NCI-H82 (cell line): ENCODE measurements at regions not wholly inside any gene's neighbourhood (a gene's known extent, or its start where the extent isn't known, plus 50 kb on each side); places are given as distances from the start of the nearest gene placed in this dataset.
A peak's percentile ranks its signal among the peaks of the same experiment; 100 is the strongest.
"Not testable (repeated sequence)": the region's sequence is repeated elsewhere in the genome, so short reads cannot be mapped to it uniquely, and the experiment has no call there.

Experiments
- DNase-seq: peaks from one replicate; lab custom pipeline; 2025; lab: John Stamatoyannopoulos, UW

- DNase-seq: no peak
These were observed 91.7 kb upstream of the IGSF10 start for GRCh38 chr3:151552589-151552988.

- DNase-seq: no peak
These were observed 89.8 kb upstream of the IGSF10 start for GRCh38 chr3:151550642-151551041.

- no peak for DNase-seq
These were observed 89.3 kb upstream of the IGSF10 start for GRCh38 chr3:151550025-151550618.

GRCh38 chr3:151548195-151548594, 87.3 kb upstream of the IGSF10 start:
- no peak for DNase-seq

DNA sequence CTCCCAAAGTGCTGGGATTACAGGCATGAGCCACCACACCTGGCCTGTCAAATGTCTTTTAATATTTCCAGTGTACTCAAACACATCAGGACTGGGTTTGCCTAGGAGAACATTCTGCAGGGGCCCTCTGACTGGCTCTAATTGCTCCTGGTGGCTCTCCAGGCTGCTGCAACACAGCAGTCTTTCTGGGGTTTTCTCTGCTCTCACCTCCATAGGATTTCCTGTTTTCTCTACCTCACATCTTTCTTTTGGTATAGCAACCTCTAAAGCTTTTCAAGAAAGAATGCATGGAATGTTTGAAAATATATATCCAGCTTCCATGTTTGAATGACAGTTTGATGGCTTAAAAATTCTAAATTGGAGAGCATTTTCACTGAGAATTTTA, 83.3 kb upstream of the IGSF10 start:
- no peak for DNase-seq

DNA sequence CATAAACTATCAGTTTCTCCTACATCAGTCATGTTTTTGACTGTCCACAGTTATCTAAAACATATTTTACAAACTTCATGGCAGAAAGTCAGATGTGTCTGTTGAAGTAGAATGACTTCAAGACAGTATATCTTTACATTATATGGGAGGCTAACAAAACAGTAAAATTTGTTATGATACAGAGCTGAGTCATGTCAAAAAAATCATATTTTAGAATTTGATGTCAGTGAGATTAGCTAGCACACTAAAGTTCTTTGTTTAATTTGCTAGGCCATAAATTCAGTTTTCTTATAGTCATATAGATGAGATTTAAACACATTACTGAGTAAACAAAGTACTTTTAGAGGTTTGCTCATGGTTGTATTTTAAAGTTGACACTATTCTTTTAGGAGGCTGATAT, 80.3 kb upstream of the IGSF10 start:
- DNase-seq: no peak

DNA sequence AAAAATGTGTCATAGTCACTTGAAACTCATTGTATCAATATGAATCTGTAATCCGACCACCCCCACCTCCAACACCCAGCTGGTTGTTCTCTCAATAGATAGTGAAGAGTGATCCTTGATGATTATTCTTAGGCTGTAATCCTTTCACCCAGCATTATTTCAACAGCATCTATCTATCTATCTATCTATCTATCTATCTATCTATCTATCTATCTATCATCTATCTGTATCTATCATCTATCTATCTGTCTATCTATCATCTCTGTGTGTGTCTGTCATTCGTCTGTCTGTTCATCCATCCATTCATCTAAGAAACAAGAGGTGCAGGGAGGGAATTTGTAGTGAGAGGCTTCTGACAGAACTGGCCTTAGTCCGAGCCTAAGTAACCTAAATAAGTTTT, 78.7 kb upstream of the IGSF10 start:
- DNase-seq: peak; percentile 24

- peak; percentile 80 for DNase-seq
These were observed 77.9 kb upstream of the IGSF10 start for GRCh38 chr3:151538456-151539393.

- DNase-seq: no peak
These were observed 76.9 kb upstream of the IGSF10 start for GRCh38 chr3:151537726-151538125.

DNA sequence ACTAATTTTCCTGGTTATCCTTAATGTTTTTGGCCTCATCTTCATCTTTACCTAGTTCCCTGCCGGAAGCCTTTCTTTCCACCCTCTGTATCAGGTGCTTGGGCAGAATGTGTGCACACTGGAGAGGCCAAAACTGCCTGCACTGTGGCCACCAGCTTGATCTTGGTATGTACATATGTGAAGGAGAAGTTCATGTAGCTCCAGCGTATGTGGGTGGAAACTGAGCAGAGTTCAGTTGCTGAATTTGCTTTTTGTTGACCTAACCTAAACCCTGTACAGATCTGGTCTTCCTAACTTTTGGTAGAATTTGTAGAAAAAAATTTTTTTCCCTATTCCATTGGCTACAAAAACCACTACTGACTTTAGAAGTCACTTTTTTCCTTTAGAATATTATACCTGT, 65.9 kb upstream of the IGSF10 start:
- no peak for DNase-seq

DNA sequence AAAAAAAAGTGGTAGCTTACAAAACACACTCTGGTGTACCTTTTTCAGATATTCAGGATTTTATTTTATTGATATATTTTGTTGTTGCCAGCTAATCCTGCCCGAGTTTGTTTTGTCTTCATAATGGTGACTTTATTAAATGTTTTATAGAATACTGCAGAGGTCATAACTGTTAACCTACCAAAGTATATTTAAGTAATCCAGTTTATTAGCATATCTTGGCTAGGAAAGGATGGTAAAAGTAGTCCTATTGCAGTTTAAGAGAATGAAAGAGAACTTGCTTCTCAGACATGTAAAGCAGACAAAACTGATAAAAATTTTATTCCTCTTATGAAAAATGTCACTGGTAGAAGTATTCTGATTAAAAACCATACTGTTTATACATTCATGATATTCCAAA, 59.2 kb upstream of the IGSF10 start:
- no peak for DNase-seq

DNA sequence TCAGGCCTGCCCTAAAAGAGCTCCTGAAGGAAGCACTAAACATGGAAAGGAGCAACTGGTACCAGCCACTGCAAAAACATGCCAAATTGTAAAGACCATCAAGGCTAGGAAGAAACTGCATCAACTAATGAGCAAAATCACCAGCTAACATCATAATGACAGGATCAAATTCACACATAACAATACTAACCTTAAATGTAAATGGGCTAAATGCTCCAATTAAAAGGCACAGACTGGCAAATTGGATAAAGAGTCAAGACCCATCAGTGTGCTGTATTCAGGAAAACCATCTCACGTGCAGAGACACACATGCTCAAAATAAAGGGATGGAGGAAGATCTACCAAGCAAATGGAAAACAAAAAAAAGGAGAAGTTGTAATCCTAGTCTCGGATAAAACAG, 50.6 kb upstream of the IGSF10 start:
- not testable (repeated sequence) for DNase-seq
